HFF-Myc (cell line): ENCODE measurements at regions not wholly inside any gene's neighbourhood (a gene's known extent, or its start where the extent isn't known, plus 50 kb on each side); places are given as distances from the start of the nearest gene placed in this dataset.

Experiments
- DNase-seq: peaks from one replicate; pipeline ENCODE4 v3.0.0-alpha.2; 2011; ENCODE audit warnings: low read depth; ENCODE audit errors: extremely low read depth
- H3K4me3 ChIP-seq: replicated peaks from 2 replicates; pipeline ENCODE4 v1.5.1; 2011; ENCODE audit warnings: low read depth, mild to moderate bottlenecking, control low read depth, low read length
- CTCF ChIP-seq: IDR thresholded peaks from 2 replicates; pipeline ENCODE4 v1.5.1; 2012; ENCODE audit warnings: mild to moderate bottlenecking, low read depth, low read length, control low read depth; ENCODE audit errors: missing control alignments

- no peak for DNase-seq
- TF ChIP-seq CTCF: no peak
- H3K4me3 ChIP-seq: no peak overlapping the region
These were observed 960.3 kb downstream of the VRK1 start for GRCh38 chr14:97757491-97757890.

- TF ChIP-seq CTCF: no peak
- no peak for DNase-seq
- H3K4me3 ChIP-seq: no peak overlapping the region
These were observed 962.9 kb downstream of the VRK1 start for GRCh38 chr14:97760050-97760449.

- H3K4me3 ChIP-seq: no peak overlapping the region
- no peak for TF ChIP-seq CTCF
- DNase-seq: no peak
These were observed 965.2 kb downstream of the VRK1 start for GRCh38 chr14:97762386-97762785.

GRCh38 chr14:97771340-97772045, 974.3 kb downstream of the VRK1 start:
- DNase-seq: no peak
- H3K4me3 ChIP-seq: no peak overlapping the region
- no peak for TF ChIP-seq CTCF

- DNase-seq: no peak
- H3K4me3 ChIP-seq: no peak overlapping the region
- no peak for TF ChIP-seq CTCF
These were observed 976.4 kb downstream of the VRK1 start for GRCh38 chr14:97773598-97773997.

GRCh38 chr14:97776890-97777558, 979.8 kb downstream of the VRK1 start:
- H3K4me3 ChIP-seq: no peak overlapping the region
- no peak for TF ChIP-seq CTCF
- no peak for DNase-seq
